ENCODE measurements at regions not wholly inside any gene's neighbourhood (a gene's known extent, or its start where the extent isn't known, plus 50 kb on each side); places are given as distances from the start of the nearest gene placed in this dataset.

GRCh38 chrX:81866873-81867272, 665.0 kb downstream of the SH3BGRL start:
- TF ChIP-seq CTCF (IDR thresholded peaks at IDR 0.05) (no peak), EZH2 (IDR thresholded peaks at IDR 0.05; ENCODE audit: borderline replicate concordance, insufficient read depth, low read depth, low read length, poor library complexity, severe bottlenecking) (no peak)

Measured in B cell (primary cell).